Stimulated activated CD4-positive, alpha-beta T cell treated with anti-CD3 and anti-CD28 coated beads, Interleukin-1b, Interleukin-23, amount 100 ng/mL, for 24 hours (primary cell): ENCODE measurements at regions not wholly inside any gene's neighbourhood (a gene's known extent, or its start where the extent isn't known, plus 50 kb on each side); places are given as distances from the start of the nearest gene placed in this dataset.

Source experiments
- DNase-seq, 4 experiments: peaks; one replicate each; pipeline ENCODE4 v3.0.0-alpha.2; 2020; ENCODE audit warnings: low read depth in 4 of 4, low spot score in 1 of 4

GRCh38 chr1:58862728-58863385, 79.0 kb upstream of the JUN start:
- DNase-seq, result no peak

- no peak for DNase-seq
Measured at GRCh38 chr1:58864654-58865053, 80.8 kb upstream of the JUN start.

GRCh38 chr1:58866578-58866977, 82.7 kb upstream of the JUN start:
- DNase-seq, result no peak

- no peak for DNase-seq
Measured at GRCh38 chr1:58869638-58870297, 85.9 kb upstream of the JUN start.

GRCh38 chr1:58870298-58870676, 86.4 kb upstream of the JUN start:
- no peak for DNase-seq

- DNase-seq, result no peak
Measured at GRCh38 chr1:58874342-58874741, 90.5 kb upstream of the JUN start.

- DNase-seq, result no peak
Measured at GRCh38 chr1:58874757-58875755, 91.2 kb upstream of the JUN start.

GRCh38 chr1:58879464-58879863, 95.6 kb upstream of the JUN start:
- DNase-seq, result no peak

- no peak for DNase-seq
Measured at GRCh38 chr1:58880592-58880991, 96.7 kb upstream of the JUN start.

GRCh38 chr1:58881471-58881994, 97.7 kb upstream of the JUN start:
- DNase-seq, result no peak

- no peak for DNase-seq
Measured at GRCh38 chr1:58882322-58882948, 98.6 kb upstream of the JUN start.

GRCh38 chr1:58883037-58883887, 99.4 kb upstream of the JUN start:
- DNase-seq, result no peak

GRCh38 chr1:58883888-58884482, 100.1 kb upstream of the JUN start:
- DNase-seq, result no peak

GRCh38 chr1:58884706-58885661, 101.1 kb upstream of the JUN start:
- DNase-seq, result no peak

- peak in 1 of 4 experiments; percentile 2 for DNase-seq
Measured at GRCh38 chr1:58885998-58886397, 102.2 kb upstream of the JUN start.

- no peak for DNase-seq
Measured at GRCh38 chr1:58886611-58887010, 102.8 kb upstream of the JUN start.

GRCh38 chr1:58887059-58887458, 103.2 kb upstream of the JUN start:
- DNase-seq, result no peak

- DNase-seq, result no peak
Measured at GRCh38 chr1:58888833-58889232, 105.0 kb upstream of the JUN start.

GRCh38 chr1:58890113-58890512, 106.3 kb upstream of the JUN start:
- no peak for DNase-seq
